PC-9 (cell line): ENCODE measurements at regions not wholly inside any gene's neighbourhood (a gene's known extent, or its start where the extent isn't known, plus 50 kb on each side); places are given as distances from the start of the nearest gene placed in this dataset.

Experiments used
- CTCF ChIP-seq: fragments of 200-600 bp; sonication (generic); conservative IDR thresholded peaks from 2 replicates; pipeline ENCODE4 v1.6.1; 2017; ENCODE audit warnings: mixed run types, antibody characterized with exemption, mild to moderate bottlenecking, moderate library complexity
- EZH2 ChIP-seq: fragments of 200-600 bp; sonication (generic); IDR thresholded peaks from 2 replicates; pipeline ENCODE4 v1.8.0; 2017; ENCODE audit warnings: antibody characterized with exemption, low read depth

- TF ChIP-seq CTCF: no peak
- TF ChIP-seq EZH2: no peak
Measured at GRCh38 chr5:124328201-124328600, 418.2 kb downstream of the ZNF608 start.
